Body of pancreas (tissue), 4 donors: ENCODE measurements at regions not wholly inside any gene's neighbourhood (a gene's known extent, or its start where the extent isn't known, plus 50 kb on each side); places are given as distances from the start of the nearest gene placed in this dataset.

ENCODE experiments used
- ATAC-seq: fragments of 150-250 bp; one replicate; pipeline ENCODE4 v1.9.1; 2016
- DNase-seq, 4 donors: peaks; one replicate each; pipeline ENCODE4 v3.0.0-alpha.2; 2019
- H3K27ac ChIP-seq, 4 donors: fragments of 200-600 bp; sonication (generic); 1 replicate in 3 of 4; 2 replicates in 1 of 4; pipeline versions ENCODE4 v1.5.1 to v1.6.1; 2016 to 2019; ENCODE audit warnings: mild to moderate bottlenecking in 1 of 4, mixed read lengths in 1 of 4, moderate library complexity in 1 of 4
- H3K27me3 ChIP-seq, 2 donors: fragments of 200-600 bp; sonication (generic); one replicate each; pipeline ENCODE4 v1.6.0; 2016; ENCODE audit warnings: mild to moderate bottlenecking in 1 of 2
- H3K36me3 ChIP-seq, 2 donors: fragments of 200-600 bp; sonication (generic); replicated peaks in 1 of 2; 2 replicates each; pipeline ENCODE4 v1.5.1; 2016; ENCODE audit warnings: low read depth in 2 of 2; ENCODE audit not compliant: insufficient read depth in 1 of 2
- H3K4me1 ChIP-seq: fragments of 200-600 bp; sonication (generic); one replicate; pipeline ENCODE4 v1.6.0; 2016
- H3K4me3 ChIP-seq, 2 donors: fragments of 200-600 bp; sonication (generic); 1 replicate in 1 of 2; 2 replicates in 1 of 2; pipeline ENCODE4 v1.5.1; 2016 to 2019
- H3K9me3 ChIP-seq, 3 donors: fragments of 200-600 bp; sonication (generic); 1 replicate in 2 of 3; 2 replicates in 1 of 3; pipeline ENCODE4 v1.5.1; 2016
- CTCF ChIP-seq, 7 experiments: fragments of 450-650 bp in 4 of 7; fragments of 200-600 bp in 3 of 7; sonication (generic) in 3 of 7; IDR thresholded peaks; one replicate each; pipeline ENCODE4 v1.5.1; 2016 to 2019; ENCODE audit warnings: antibody characterized with exemption in 7 of 7
- POLR2A ChIP-seq, 3 donors: fragments of 450-650 bp; IDR thresholded peaks; one replicate each; pipeline ENCODE4 v1.6.1; 2016; ENCODE audit warnings: antibody characterized with exemption in 3 of 3, mild to moderate bottlenecking in 2 of 3
- WGBS, 2 donors: methylation state at CpG; one replicate each; pipeline ENCODE4 v1.1.5; 2017; 5-methylcytosine and 5-hydroxymethylcytosine counted together
- intact Hi-C: fragments of 100-400 bp; cut with DNase I; formaldehyde crosslinking; loops from one replicate; pipeline ENCODE4 v1.15.1; 2023

DNA sequence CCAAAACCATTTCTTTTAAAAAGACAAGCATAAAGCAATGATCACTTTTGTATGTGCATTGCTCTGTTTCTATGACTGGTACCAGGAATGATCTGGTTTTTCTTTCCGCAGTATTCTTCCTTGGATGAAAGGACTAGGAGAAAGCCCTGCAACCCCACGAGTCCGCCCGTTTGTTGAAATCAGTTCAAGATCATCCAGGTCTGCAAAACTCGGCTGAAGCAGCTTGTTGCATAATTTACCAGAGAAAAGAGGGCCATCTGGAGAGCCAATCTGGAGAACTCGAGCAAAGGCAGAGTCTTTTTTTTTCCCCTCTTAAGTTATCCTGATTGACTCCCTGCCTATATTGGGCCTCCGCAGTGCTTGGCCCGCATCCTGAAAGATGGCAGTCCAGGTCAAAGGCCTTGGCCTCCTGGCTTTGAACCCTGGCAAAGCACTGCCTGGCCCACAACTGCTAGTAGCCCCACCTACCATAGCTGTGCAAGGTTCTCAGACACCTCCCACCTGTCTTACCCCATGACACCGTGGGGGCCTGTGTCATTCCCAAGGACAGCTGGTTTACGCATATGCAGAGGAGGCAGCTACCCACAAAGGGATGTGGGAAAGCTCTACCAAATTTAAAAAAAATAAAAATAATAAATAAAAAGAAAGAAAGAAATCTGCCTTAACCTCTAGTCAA, 572.2 kb downstream of the INHBA start:
- no peak for ATAC-seq

DNA sequence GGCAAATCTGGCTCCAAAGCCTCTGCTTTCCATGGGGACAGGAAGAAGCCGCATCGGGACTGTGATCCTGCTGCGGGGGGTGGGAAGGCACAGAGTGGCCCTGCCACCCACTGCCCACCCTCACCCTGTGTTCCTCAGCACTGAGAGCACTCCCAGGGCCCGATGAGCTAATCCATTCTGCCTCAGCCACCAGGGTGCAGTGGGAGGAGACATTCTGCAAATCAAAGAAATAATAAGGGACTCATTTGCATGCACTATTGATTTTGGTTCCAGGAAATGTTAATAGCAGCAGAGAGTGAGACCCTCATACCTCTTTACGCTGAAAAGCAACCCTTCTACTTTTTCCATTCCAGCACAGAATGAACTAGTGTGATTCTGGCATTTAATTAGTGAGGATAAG, 572.8 kb downstream of the INHBA start:
- no peaks in the 10 kb centered on the region for H3K27me3 ChIP-seq
- TF ChIP-seq POLR2A (IDR thresholded peaks at IDR 0.05) (no peak), CTCF (IDR thresholded peaks at IDR 0.05) (no peak)
- H3K4me3 ChIP-seq: no peak overlapping the region
- ATAC-seq (no peak), DNase-seq (no peak)
- intact Hi-C loops: no loop called here
- no peaks in the 10 kb centered on the region for H3K9me3 ChIP-seq
- WGBS, 2 donors: 53 to 61% methylated on average over 5 of the region's 5 CpGs
- H3K27ac ChIP-seq: no peak overlapping the region
- no peaks in the 10 kb centered on the region for H3K4me1 ChIP-seq
- no peaks in the 10 kb centered on the region for H3K36me3 ChIP-seq

More for the DNA sequence above, 572.2 kb downstream of the INHBA start:
- Histone ChIP-seq H3K27me3 (no peaks in the 10 kb centered on the region), H3K4me1 (no peaks in the 10 kb centered on the region), H3K27ac (no peak overlapping the region), H3K36me3 (no peaks in the 10 kb centered on the region), H3K4me3 (no peak overlapping the region), H3K9me3 (no peaks in the 10 kb centered on the region)
- TF ChIP-seq CTCF (IDR thresholded peaks at IDR 0.05) (no peak), POLR2A (IDR thresholded peaks at IDR 0.05) (no peak)
- DNase-seq: no peak
- WGBS, 2 donors: 65 to 80% methylated on average over 10 of the region's 10 CpGs
- intact Hi-C loops: no loop called here

- TF ChIP-seq POLR2A (IDR thresholded peaks at IDR 0.05): no peak
- no peak for TF ChIP-seq CTCF (IDR thresholded peaks at IDR 0.05)
- ATAC-seq (no peak), DNase-seq (no peak)
- Histone ChIP-seq H3K36me3 (no peaks in the 10 kb centered on the region), H3K27me3 (no peaks in the 10 kb centered on the region), H3K9me3 (no peaks in the 10 kb centered on the region), H3K4me3 (no peak overlapping the region), H3K27ac (no peak overlapping the region), H3K4me1 (no peaks in the 10 kb centered on the region)
- intact Hi-C loops: no loop called here
- 57 to 63% methylated on average over 2 of the region's 2 CpGs for WGBS, 2 donors
Measured at GRCh38 chr7:41125343-41125742, 577.5 kb downstream of the INHBA start.

GRCh38 chr7:41122256-41122987, 580.5 kb downstream of the INHBA start:
- Histone ChIP-seq H3K27ac (no peak overlapping the region), H3K4me1 (no peaks in the 10 kb centered on the region), H3K9me3 (no peaks in the 10 kb centered on the region), H3K4me3 (no peak overlapping the region), H3K36me3 (no peaks in the 10 kb centered on the region), H3K27me3 (no peaks in the 10 kb centered on the region)
- WGBS, 2 donors: 11 to 18% methylated on average over 4 of the region's 4 CpGs
- intact Hi-C loops: no loop called here
- TF ChIP-seq POLR2A (IDR thresholded peaks at IDR 0.05): no peak
- TF ChIP-seq CTCF (IDR thresholded peaks at IDR 0.05): no peak
- ATAC-seq: no peak
- no peak for DNase-seq

- no peak for ATAC-seq
Measured at GRCh38 chr7:41121228-41121627, 581.7 kb downstream of the INHBA start.

More at GRCh38 chr7:41121228-41121627, 581.7 kb downstream of the INHBA start:
- no peaks in the 10 kb centered on the region for H3K36me3 ChIP-seq
- no peaks in the 10 kb centered on the region for H3K27me3 ChIP-seq
- no peak for TF ChIP-seq POLR2A (IDR thresholded peaks at IDR 0.05)
- TF ChIP-seq CTCF (IDR thresholded peaks at IDR 0.05): no peak
- H3K4me3 ChIP-seq: no peak overlapping the region
- H3K4me1 ChIP-seq: no peaks in the 10 kb centered on the region
- no peak overlapping the region for H3K27ac ChIP-seq
- H3K9me3 ChIP-seq: no peaks in the 10 kb centered on the region
- intact Hi-C loops: no loop called here
- DNase-seq: no peak
